Natural killer cell (primary cell): ENCODE measurements at regions not wholly inside any gene's neighbourhood (a gene's known extent, or its start where the extent isn't known, plus 50 kb on each side); places are given as distances from the start of the nearest gene placed in this dataset.

Source experiments
- ATAC-seq, 3 donors: fragments of 150-1000 bp in 2 of 3; fragments of 200-7000 bp in 1 of 3; cut with Tn5 transposase; 1 replicate in 1 of 3; 2 replicates in 2 of 3; pipeline ENCODE4 v1.10.0; 2021; ENCODE audit warnings: mild to moderate bottlenecking in 2 of 3, moderate library complexity in 2 of 3
- DNase-seq, 2 donors: peaks; one replicate each; pipeline versions ENCODE4 v3.0.0 to v3.0.0-alpha.2; 2013 to 2021; ENCODE audit warnings: mixed read lengths in 1 of 2
- H3K27ac ChIP-seq: one replicate; pipeline ENCODE4 v1.5.1; 2013; ENCODE audit warnings: mild to moderate bottlenecking, low read length
- H3K27me3 ChIP-seq: one replicate; pipeline ENCODE4 v1.6.1; 2013; ENCODE audit warnings: low read length; ENCODE audit not compliant: control insufficient read depth, insufficient read depth
- H3K36me3 ChIP-seq: one replicate; pipeline ENCODE4 v1.6.1; 2013; ENCODE audit warnings: low read length; ENCODE audit not compliant: control insufficient read depth, insufficient read depth
- H3K4me1 ChIP-seq: one replicate; pipeline ENCODE4 v1.6.1; 2013; ENCODE audit warnings: low read length; ENCODE audit not compliant: control insufficient read depth, insufficient read depth
- H3K4me3 ChIP-seq: one replicate; pipeline ENCODE4 v1.5.1; 2013; ENCODE audit warnings: low read length
- H3K9me3 ChIP-seq: one replicate; pipeline ENCODE4 v1.6.1; 2013; ENCODE audit warnings: low read length; ENCODE audit not compliant: control insufficient read depth, insufficient read depth
- H3K27ac Mint-ChIP-seq, 2 donors: one replicate each; pipeline ENCODE4 v1.8.0; 2022; ENCODE audit warnings: mild to moderate bottlenecking in 2 of 2, mixed read lengths in 2 of 2, moderate library complexity in 1 of 2
- H3K27me3 Mint-ChIP-seq, 2 donors: one replicate each; pipeline ENCODE4 v1.8.0; 2022; ENCODE audit warnings: low read depth in 2 of 2, mixed read lengths in 2 of 2
- H3K36me3 Mint-ChIP-seq: one replicate; pipeline ENCODE4 v1.8.0; 2022; ENCODE audit warnings: mixed read lengths
- H3K4me1 Mint-ChIP-seq, 2 donors: one replicate each; pipeline ENCODE4 v1.8.0; 2022; ENCODE audit warnings: mixed read lengths in 2 of 2
- H3K4me3 Mint-ChIP-seq: one replicate; pipeline ENCODE4 v1.8.0; 2022; ENCODE audit warnings: mild to moderate bottlenecking, moderate library complexity, mixed read lengths
- H3K9me3 Mint-ChIP-seq, 2 donors: one replicate each; pipeline ENCODE4 v1.8.0; 2022; ENCODE audit warnings: mixed read lengths in 2 of 2
- WGBS: methylation state at CpG from one replicate; pipeline ENCODE4 v1.1.7; 2013; ENCODE audit warnings: missing lambda C conversion rate; ENCODE audit not compliant: insufficient coverage; 5-methylcytosine and 5-hydroxymethylcytosine counted together
- intact Hi-C: fragments of 100-400 bp; cut with micrococcal nuclease; formaldehyde crosslinking; loops from one replicate; pipeline ENCODE4 v1.14.2; 2022
- TF ChIP-seq, protein P1 (sequence below): fragments of 200-600 bp; IDR thresholded peaks from one replicate; pipeline ENCODE4 v1.8.0; 2022; ENCODE audit warnings: antibody characterized with exemption

DNA sequence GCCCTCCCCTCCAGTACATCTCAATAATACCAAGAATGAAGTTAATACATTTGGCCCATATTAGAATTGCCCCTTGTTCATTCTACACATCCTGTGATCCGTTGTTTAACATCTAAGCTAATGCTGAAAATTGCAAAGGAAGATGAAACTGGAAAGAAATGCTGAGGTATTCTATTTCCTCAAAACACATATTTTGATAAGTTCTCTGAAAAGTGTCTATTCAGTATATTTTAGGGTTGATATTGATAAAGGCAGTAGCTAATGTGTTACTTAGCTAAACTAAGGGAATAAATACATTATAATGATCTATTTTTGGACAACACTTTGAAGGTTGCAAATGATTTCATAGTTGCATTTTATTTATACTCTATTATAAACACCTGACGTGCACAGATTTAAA is 702.6 kb upstream of the ROBO1 start:
- peaks cover 18% of the 10 kb centered on the region for H3K36me3 Mint-ChIP-seq
- no peak overlapping the region for H3K4me3 Mint-ChIP-seq
- Histone ChIP-seq H3K4me3 (no peak overlapping the region), H3K27ac (no peak overlapping the region), H3K9me3 (no peaks in the 10 kb centered on the region), H3K27me3 (no peaks in the 10 kb centered on the region), H3K4me1 (no peaks in the 10 kb centered on the region), H3K36me3 (no peaks in the 10 kb centered on the region)
- TF ChIP-seq, protein P1, sequence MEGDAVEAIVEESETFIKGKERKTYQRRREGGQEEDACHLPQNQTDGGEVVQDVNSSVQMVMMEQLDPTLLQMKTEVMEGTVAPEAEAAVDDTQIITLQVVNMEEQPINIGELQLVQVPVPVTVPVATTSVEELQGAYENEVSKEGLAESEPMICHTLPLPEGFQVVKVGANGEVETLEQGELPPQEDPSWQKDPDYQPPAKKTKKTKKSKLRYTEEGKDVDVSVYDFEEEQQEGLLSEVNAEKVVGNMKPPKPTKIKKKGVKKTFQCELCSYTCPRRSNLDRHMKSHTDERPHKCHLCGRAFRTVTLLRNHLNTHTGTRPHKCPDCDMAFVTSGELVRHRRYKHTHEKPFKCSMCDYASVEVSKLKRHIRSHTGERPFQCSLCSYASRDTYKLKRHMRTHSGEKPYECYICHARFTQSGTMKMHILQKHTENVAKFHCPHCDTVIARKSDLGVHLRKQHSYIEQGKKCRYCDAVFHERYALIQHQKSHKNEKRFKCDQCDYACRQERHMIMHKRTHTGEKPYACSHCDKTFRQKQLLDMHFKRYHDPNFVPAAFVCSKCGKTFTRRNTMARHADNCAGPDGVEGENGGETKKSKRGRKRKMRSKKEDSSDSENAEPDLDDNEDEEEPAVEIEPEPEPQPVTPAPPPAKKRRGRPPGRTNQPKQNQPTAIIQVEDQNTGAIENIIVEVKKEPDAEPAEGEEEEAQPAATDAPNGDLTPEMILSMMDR: no peak
- no peaks in the 10 kb centered on the region for H3K4me1 Mint-ChIP-seq
- peaks cover 17 to 22% of the 10 kb centered on the region in 2 donors for H3K9me3 Mint-ChIP-seq
- no peak overlapping the region for H3K27ac Mint-ChIP-seq
- intact Hi-C loops: no loop called here
- DNase-seq: no peak
- no peak for ATAC-seq
- no CpG with 5 or more reads among the region's 2 CpGs for WGBS
- H3K27me3 Mint-ChIP-seq: no peaks in the 10 kb centered on the region

DNA sequence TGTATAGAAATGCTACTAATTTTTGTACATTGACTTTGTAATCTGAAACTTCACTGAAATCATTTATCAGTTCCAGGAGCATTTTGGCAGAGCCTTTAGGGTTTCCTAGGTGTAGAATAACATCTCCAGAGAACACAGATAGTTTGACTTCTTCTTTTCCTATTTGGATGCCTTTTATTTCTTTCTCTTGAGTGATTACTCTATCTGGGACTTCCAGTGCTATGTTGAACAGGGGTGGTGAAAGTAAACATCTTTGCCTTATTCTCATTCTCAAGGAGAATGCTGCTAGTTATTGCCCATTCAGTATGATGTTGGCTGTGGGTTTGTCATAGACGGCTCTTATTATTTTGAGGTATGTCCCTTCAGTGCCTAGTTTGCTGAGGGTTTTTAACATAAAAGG is 697.9 kb upstream of the ROBO1 start:
- ATAC-seq: no peak
- TF ChIP-seq, protein P1: no peak
- intact Hi-C loops: no loop called here

DNA sequence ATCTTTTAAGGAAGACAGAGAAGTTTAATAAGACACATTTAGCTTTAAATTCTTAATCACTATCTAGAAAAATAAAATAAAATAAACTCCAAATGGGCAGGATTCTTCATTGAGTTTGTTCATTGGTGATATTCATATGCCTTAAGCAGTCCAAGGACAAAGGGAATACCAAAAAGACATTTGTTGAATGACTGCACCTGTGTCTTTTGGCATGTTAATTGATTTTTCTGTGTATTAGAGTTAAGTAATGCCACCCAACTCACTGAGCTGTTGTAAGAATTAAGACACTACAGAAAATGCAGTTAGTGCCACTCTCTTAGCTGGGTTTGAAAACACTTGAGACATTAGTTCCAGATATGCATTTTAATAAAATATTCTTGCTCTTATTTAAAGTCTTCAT is 683.6 kb upstream of the ROBO1 start:
- intact Hi-C loops: no loop called here
- no peak for ATAC-seq
- H3K27me3 Mint-ChIP-seq: no peaks in the 10 kb centered on the region
- DNase-seq: no peak
- TF ChIP-seq, protein P1: no peak
- no peaks in the 10 kb centered on the region for H3K4me1 Mint-ChIP-seq
- no peak overlapping the region for H3K4me3 Mint-ChIP-seq
- Histone ChIP-seq H3K27ac (no peak overlapping the region), H3K27me3 (no peaks in the 10 kb centered on the region), H3K9me3 (peaks cover 3% of the 10 kb centered on the region), H3K4me1 (no peaks in the 10 kb centered on the region), H3K36me3 (no peaks in the 10 kb centered on the region), H3K4me3 (no peak overlapping the region)
- H3K36me3 Mint-ChIP-seq: no peaks in the 10 kb centered on the region
- H3K9me3 Mint-ChIP-seq: peaks cover 2 to 3% of the 10 kb centered on the region in 2 donors
- H3K27ac Mint-ChIP-seq: no peak overlapping the region

More for the DNA sequence above, 697.9 kb upstream of the ROBO1 start:
- Mint-ChIP-seq H3K4me1 (no peaks in the 10 kb centered on the region), H3K9me3 (peaks cover 21 to 25% of the 10 kb centered on the region in 2 donors), H3K4me3 (no peak overlapping the region), H3K36me3 (peaks cover 14% of the 10 kb centered on the region), H3K27me3 (no peaks in the 10 kb centered on the region), H3K27ac (no peak overlapping the region)
- no peak for DNase-seq
- 90% methylated on average over 1 of the region's 1 CpG for WGBS
- H3K27ac ChIP-seq: no peak overlapping the region
- H3K4me1 ChIP-seq: no peaks in the 10 kb centered on the region
- H3K4me3 ChIP-seq: no peak overlapping the region
- H3K36me3 ChIP-seq: no peaks in the 10 kb centered on the region
- H3K27me3 ChIP-seq: no peaks in the 10 kb centered on the region
- no peaks in the 10 kb centered on the region for H3K9me3 ChIP-seq

DNA sequence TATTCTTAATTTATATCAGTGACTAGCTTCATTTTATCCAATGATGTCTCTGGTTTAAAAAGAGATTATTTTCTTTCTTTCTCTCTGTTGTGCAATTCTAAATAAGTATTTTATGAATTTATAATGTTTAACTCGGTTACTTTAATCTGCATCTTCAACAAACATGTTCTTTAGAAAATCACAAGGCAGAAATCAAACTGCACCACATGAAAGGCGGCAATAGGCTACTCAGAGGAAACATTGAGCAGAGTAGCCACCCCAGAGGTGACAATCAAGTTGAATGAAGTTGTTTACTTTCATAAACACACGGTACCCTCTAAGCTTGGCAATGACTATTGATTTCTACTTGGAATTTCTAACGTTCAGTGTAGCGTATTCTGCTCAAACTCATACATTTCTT is 677.8 kb upstream of the ROBO1 start:
- Histone ChIP-seq H3K36me3 (no peaks in the 10 kb centered on the region), H3K4me1 (no peaks in the 10 kb centered on the region), H3K27me3 (no peaks in the 10 kb centered on the region), H3K9me3 (no peaks in the 10 kb centered on the region), H3K4me3 (no peak overlapping the region), H3K27ac (no peak overlapping the region)
- peaks cover 3 to 6% of the 10 kb centered on the region in 2 donors for H3K9me3 Mint-ChIP-seq
- no peaks in the 10 kb centered on the region for H3K36me3 Mint-ChIP-seq
- DNase-seq (no peak), ATAC-seq (no peak)
- H3K4me3 Mint-ChIP-seq: no peak overlapping the region
- no peak overlapping the region for H3K27ac Mint-ChIP-seq
- H3K27me3 Mint-ChIP-seq: no peaks in the 10 kb centered on the region
- 69% methylated on average over 4 of the region's 5 CpGs for WGBS
- intact Hi-C loops: no loop called here
- TF ChIP-seq, protein P1: no peak
- no peaks in the 10 kb centered on the region for H3K4me1 Mint-ChIP-seq
